ENCODE measurements at regions not wholly inside any gene's neighbourhood (a gene's known extent, or its start where the extent isn't known, plus 50 kb on each side); places are given as distances from the start of the nearest gene placed in this dataset.

- intact Hi-C loops (cut with DNase I): no loop called here
These were observed 1750.4 kb downstream of the PCDH9 start for GRCh38 chr13:65479692-65480091.

GRCh38 chr13:65473196-65473595 is 1756.9 kb downstream of the PCDH9 start:
- H3K9ac ChIP-seq (ENCODE audit: low read depth in 2 of 2, low read length in 2 of 2): no peak overlapping the region
- no peak for DNase-seq

More at GRCh38 chr13:65479692-65480091, 1750.4 kb downstream of the PCDH9 start:
- Histone ChIP-seq H3K36me3 (no peaks in the 10 kb centered on the region), H3K9me3 (no peaks in the 10 kb centered on the region), H3K27me3 (no peaks in the 10 kb centered on the region), H3K4me3 (no peak overlapping the region), H3K27ac (no peak overlapping the region), H3K4me1 (no peaks in the 10 kb centered on the region), H3K9ac (ENCODE audit: low read depth in 2 of 2, low read length in 2 of 2) (no peak overlapping the region)
- TF ChIP-seq CTCF (IDR thresholded peaks at IDR 0.05): no peak
- DNase-seq: no peak

GRCh38 chr13:65472336-65472735 is 1757.8 kb downstream of the PCDH9 start:
- no peaks in the 10 kb centered on the region for H3K27me3 ChIP-seq
- intact Hi-C loops (cut with DNase I): no loop called here
- H3K36me3 ChIP-seq: no peaks in the 10 kb centered on the region
- TF ChIP-seq CTCF (IDR thresholded peaks at IDR 0.05): no peak
- H3K27ac ChIP-seq: no peak overlapping the region
- no peaks in the 10 kb centered on the region for H3K4me1 ChIP-seq
- no peaks in the 10 kb centered on the region for H3K9me3 ChIP-seq
- no peak overlapping the region for H3K9ac ChIP-seq (ENCODE audit: low read depth in 2 of 2, low read length in 2 of 2)
- H3K4me3 ChIP-seq: no peak overlapping the region
- DNase-seq: no peak

More at GRCh38 chr13:65473196-65473595, 1756.9 kb downstream of the PCDH9 start:
- no peak for TF ChIP-seq CTCF (IDR thresholded peaks at IDR 0.05)
- Histone ChIP-seq H3K4me1 (no peaks in the 10 kb centered on the region), H3K27me3 (no peaks in the 10 kb centered on the region), H3K36me3 (no peaks in the 10 kb centered on the region), H3K4me3 (no peak overlapping the region), H3K27ac (no peak overlapping the region), H3K9me3 (no peaks in the 10 kb centered on the region)
- intact Hi-C loops (cut with DNase I): no loop called here

- no peak overlapping the region for H3K27ac ChIP-seq
- no peaks in the 10 kb centered on the region for H3K36me3 ChIP-seq
- H3K4me3 ChIP-seq: no peak overlapping the region
- H3K4me1 ChIP-seq: no peaks in the 10 kb centered on the region
- H3K9me3 ChIP-seq: no peaks in the 10 kb centered on the region
- no peaks in the 10 kb centered on the region for H3K27me3 ChIP-seq
- TF ChIP-seq CTCF (IDR thresholded peaks at IDR 0.05): no peak
- H3K9ac ChIP-seq (ENCODE audit: low read depth in 2 of 2, low read length in 2 of 2): no peak overlapping the region
- DNase-seq: no peak
- intact Hi-C loops (cut with DNase I): no loop called here
These were observed 1759.4 kb downstream of the PCDH9 start for GRCh38 chr13:65470781-65471180.

GRCh38 chr13:65468628-65469027 is 1761.5 kb downstream of the PCDH9 start:
- no peak overlapping the region for H3K4me3 ChIP-seq
- no peak for DNase-seq
- intact Hi-C loops (cut with DNase I): no loop called here

More at GRCh38 chr13:65468628-65469027, 1761.5 kb downstream of the PCDH9 start:
- Histone ChIP-seq H3K9ac (ENCODE audit: low read depth in 2 of 2, low read length in 2 of 2) (no peak overlapping the region), H3K27ac (no peak overlapping the region), H3K36me3 (no peaks in the 10 kb centered on the region), H3K27me3 (no peaks in the 10 kb centered on the region), H3K4me1 (no peaks in the 10 kb centered on the region), H3K9me3 (no peaks in the 10 kb centered on the region)
- TF ChIP-seq CTCF (IDR thresholded peaks at IDR 0.05): no peak

Data from colonic mucosa (tissue), 4 donors.